ENCODE measurements at regions not wholly inside any gene's neighbourhood (a gene's known extent, or its start where the extent isn't known, plus 50 kb on each side); places are given as distances from the start of the nearest gene placed in this dataset.

- TF ChIP-seq CTCF (IDR thresholded peaks at IDR 0.05; ENCODE audit: poor library complexity), result peak; percentile 28
- TF ChIP-seq EZH2 (IDR thresholded peaks at IDR 0.05; ENCODE audit: borderline replicate concordance), result no peak
Observed at GRCh38 chr13:27372896-27373295, 51.5 kb upstream of the GTF3A start.

Measured in hepatocyte (in vitro differentiated cells).